IPS-18a (cell line): ENCODE measurements at regions not wholly inside any gene's neighbourhood (a gene's known extent, or its start where the extent isn't known, plus 50 kb on each side); places are given as distances from the start of the nearest gene placed in this dataset.

Experiments
- H3K27ac ChIP-seq: one replicate; pipeline ENCODE4 v1.5.1; 2013; ENCODE audit warnings: low read length
- H3K27me3 ChIP-seq: one replicate; pipeline ENCODE4 v1.6.1; 2013; ENCODE audit warnings: mild to moderate bottlenecking, low read length; ENCODE audit not compliant: control insufficient read depth, insufficient read depth
- H3K36me3 ChIP-seq: one replicate; pipeline ENCODE4 v1.6.1; 2013; ENCODE audit warnings: low read depth, low read length; ENCODE audit not compliant: control insufficient read depth
- H3K4me1 ChIP-seq: one replicate; pipeline ENCODE4 v1.6.1; 2013; ENCODE audit warnings: low read depth, low read length; ENCODE audit not compliant: control insufficient read depth
- H3K4me3 ChIP-seq: one replicate; pipeline ENCODE4 v1.5.1; 2013; ENCODE audit warnings: low read length
- H3K9ac ChIP-seq: one replicate; pipeline ENCODE4 v1.6.1; 2013; ENCODE audit warnings: mild to moderate bottlenecking, low read length, moderate library complexity
- H3K9me3 ChIP-seq: one replicate; pipeline ENCODE4 v1.6.1; 2013; ENCODE audit warnings: low read depth, low read length; ENCODE audit not compliant: control insufficient read depth

DNA sequence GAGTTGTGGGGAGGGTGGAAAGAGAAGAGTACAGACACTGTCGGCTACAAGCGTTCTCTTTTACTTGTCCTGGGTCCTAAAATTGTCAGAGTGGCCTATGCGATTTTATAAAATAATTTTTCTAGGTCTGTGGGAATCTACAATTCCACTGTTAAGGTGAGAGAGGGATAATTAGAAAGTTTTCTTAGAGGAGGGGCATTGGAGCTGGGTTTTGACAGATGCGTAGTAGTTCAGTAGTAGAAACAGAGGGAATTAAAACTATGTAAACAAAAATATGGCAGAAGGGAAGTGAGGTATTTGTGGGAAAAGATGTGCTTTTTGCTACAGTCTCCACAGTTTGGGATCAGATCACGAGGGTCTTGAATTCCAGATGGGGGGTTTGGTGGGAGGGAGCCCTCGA lies 129.1 kb upstream of the SHB start:
- Histone ChIP-seq H3K36me3 (no peaks in the 10 kb centered on the region), H3K4me1 (peaks cover 3% of the 10 kb centered on the region), H3K9ac (no peak overlapping the region), H3K9me3 (no peaks in the 10 kb centered on the region), H3K27me3 (peaks cover 14% of the 10 kb centered on the region), H3K4me3 (no peak overlapping the region), H3K27ac (no peak overlapping the region)

DNA sequence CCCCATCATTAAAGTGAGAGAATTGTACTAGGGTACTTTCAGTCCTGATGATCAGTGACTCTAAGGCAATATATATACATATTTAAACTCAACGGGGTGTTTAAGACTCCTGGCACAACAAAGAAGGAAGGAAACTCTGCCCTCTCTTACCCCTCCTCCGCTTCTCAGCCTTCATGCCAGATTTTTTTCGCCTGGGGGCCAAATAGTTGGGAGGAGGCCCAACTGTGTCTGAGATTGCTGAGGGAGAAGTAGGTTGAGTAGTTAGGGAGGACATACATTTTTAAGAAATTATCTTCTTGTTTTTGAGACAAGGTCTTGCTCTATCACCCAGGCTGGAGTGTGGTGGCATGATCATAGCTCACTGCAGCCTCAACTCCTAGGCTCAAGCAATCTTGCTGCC lies 127.7 kb upstream of the SHB start:
- H3K9me3 ChIP-seq, result no peaks in the 10 kb centered on the region
- no peak overlapping the region for H3K9ac ChIP-seq
- no peak overlapping the region for H3K4me3 ChIP-seq
- H3K4me1 ChIP-seq, result no peaks in the 10 kb centered on the region
- no peaks in the 10 kb centered on the region for H3K36me3 ChIP-seq
- peaks cover 12% of the 10 kb centered on the region for H3K27me3 ChIP-seq
- H3K27ac ChIP-seq, result no peak overlapping the region

DNA sequence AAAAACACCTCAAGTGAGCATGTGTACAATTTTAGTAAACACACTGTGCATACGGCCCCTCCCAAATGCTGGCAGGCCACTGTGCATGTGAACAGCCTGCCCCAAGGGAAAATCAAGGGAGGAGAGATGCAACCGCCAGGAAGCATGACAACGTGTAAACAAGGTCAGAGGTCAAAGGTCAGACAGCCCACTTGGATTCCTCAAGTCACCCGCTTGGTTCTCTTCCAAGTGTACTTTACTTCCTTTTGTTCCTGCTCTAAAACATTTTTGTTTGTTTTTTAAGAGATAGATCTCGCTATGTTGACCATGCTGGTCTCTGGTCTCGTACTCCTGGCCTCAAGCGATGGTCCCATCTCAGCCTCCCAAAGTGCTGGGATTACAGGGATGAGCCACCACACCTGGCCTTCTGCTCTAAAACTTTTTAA lies 126.7 kb upstream of the SHB start:
- H3K4me3 ChIP-seq, result no peak overlapping the region
- no peaks in the 10 kb centered on the region for H3K9me3 ChIP-seq
- H3K27ac ChIP-seq, result no peak overlapping the region
- peaks cover 5% of the 10 kb centered on the region for H3K27me3 ChIP-seq
- no peak overlapping the region for H3K9ac ChIP-seq
- no peaks in the 10 kb centered on the region for H3K36me3 ChIP-seq
- H3K4me1 ChIP-seq, result no peaks in the 10 kb centered on the region

DNA sequence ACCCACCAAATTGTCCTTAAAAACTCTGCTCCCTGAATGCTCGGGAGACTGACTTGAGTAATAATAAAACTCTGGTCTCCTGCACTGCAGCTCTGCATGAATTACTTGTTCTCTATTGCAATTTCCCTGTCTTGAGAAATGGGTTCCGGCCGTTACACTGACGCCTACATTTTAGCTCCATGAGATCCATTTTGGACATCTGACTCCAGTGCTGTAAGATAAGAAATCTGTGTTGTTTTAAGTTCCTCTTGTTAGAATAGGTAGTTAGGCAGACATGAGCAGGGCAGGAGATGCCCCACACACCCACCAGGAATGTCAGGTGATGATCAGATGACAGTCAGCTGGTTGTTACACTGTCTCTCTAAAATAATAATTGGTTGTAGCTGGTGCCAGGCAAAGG lies 125.8 kb upstream of the SHB start:
- H3K9me3 ChIP-seq, result no peaks in the 10 kb centered on the region
- peaks cover 3% of the 10 kb centered on the region for H3K27me3 ChIP-seq
- no peak overlapping the region for H3K4me3 ChIP-seq
- H3K9ac ChIP-seq, result no peak overlapping the region
- H3K4me1 ChIP-seq, result no peaks in the 10 kb centered on the region
- H3K36me3 ChIP-seq, result no peaks in the 10 kb centered on the region
- H3K27ac ChIP-seq, result no peak overlapping the region

DNA sequence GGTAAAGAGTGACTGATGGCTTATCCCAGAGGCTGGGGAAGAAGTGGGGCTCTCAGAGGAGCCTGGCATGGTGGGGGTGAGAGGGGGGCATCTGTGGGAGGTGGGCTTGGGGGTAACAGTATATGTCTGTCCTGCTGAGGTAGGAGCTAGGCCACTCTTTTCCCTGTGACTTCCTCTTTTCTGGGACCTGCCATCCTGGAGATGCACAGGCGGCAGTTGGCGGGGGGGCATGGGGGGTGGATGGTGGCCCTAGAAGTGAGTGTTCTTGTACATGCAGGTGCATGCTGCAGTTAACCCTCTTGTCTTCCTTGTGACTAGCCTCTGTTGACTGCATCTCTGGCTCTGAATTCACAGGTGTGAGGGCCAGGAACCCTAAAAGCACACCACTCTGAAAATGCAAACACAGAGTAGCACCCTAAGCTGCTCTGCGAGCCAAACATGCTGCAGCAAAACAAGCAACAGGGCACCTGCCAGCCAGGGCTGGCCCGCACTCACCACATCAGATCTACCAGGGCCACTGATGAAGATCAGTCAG lies 123.8 kb upstream of the SHB start:
- H3K36me3 ChIP-seq, result no peaks in the 10 kb centered on the region
- H3K4me1 ChIP-seq, result no peaks in the 10 kb centered on the region
- H3K4me3 ChIP-seq, result no peak overlapping the region
- peaks cover 3% of the 10 kb centered on the region for H3K27me3 ChIP-seq
- H3K9me3 ChIP-seq, result no peaks in the 10 kb centered on the region
- no peak overlapping the region for H3K9ac ChIP-seq
- H3K27ac ChIP-seq, result no peak overlapping the region

DNA sequence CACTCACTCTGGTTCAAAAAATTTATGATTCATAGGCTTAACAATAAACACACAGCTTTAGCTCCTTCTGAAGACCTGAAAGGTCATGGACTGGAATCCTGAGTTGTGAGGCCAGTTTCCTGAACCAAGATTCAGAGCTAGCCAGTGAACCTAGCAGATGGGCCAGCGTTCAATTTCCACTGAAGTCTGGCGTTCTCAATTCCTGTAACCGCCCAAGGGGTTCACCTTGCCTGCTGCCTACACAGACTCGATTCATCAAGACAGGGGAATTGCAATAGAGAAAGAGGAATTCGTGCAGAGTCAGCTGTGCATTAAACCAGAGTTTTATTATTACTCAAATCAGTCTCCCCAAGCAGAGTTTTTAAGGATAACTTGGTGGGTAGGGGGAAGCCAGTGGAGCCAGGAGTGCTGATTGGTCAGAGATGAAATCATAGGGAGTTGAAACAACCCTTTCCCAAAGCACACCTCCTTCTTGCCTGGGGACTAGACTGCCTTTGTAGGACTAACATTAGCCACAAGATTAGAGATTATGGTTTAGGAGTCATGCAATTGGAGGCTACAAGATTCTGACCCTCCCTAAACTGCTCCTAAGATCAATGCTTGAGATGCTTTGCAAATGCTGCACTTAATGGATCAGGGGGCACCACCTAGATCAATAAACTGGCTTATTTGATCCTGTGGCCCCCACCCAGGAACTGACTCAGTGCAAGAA lies 117.5 kb upstream of the SHB start:
- no peaks in the 10 kb centered on the region for H3K9me3 ChIP-seq
- H3K27me3 ChIP-seq, result peaks cover 3% of the 10 kb centered on the region
- no peak overlapping the region for H3K4me3 ChIP-seq
- peaks cover 8% of the 10 kb centered on the region for H3K4me1 ChIP-seq
- H3K9ac ChIP-seq, result no peak overlapping the region
- no peaks in the 10 kb centered on the region for H3K36me3 ChIP-seq
- no peak overlapping the region for H3K27ac ChIP-seq

DNA sequence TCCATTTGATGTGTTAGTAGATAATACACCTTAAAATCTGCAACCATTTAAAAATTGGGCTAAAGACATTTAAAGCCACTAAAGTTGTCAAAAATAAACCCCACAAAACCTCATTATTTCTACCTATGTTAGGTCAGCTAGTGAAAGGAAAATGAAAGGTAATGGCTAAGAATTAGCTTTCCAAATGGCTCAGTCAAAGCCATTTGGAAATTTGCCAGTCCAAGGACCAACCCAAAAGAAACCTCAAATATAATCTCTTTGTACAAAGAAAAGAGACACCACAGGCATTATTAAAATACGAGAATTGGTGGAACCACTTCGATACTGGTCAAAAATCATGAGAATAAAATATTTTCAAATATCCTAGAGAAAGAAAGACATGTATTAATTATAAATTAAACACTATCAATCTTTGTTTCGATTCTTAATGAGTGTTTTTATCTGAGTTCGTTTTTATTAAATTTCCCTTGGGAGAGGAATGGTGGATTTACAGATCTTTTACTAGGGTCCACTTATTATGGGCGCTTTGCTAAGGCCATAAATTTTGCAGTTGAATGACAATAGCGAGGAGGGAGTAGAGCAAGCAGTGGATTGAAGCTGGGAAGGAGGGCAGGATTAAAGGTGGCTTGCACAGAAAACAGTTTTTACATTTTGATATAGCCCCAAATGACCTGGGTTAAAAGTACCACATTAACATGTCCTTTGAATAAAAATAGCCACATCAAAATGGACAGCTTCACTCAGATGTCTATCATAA lies 116.8 kb upstream of the SHB start:
- peaks cover 8% of the 10 kb centered on the region for H3K4me1 ChIP-seq
- H3K27ac ChIP-seq, result no peak overlapping the region
- H3K27me3 ChIP-seq, result peaks cover under 1% of the 10 kb centered on the region
- H3K4me3 ChIP-seq, result no peak overlapping the region
- no peaks in the 10 kb centered on the region for H3K9me3 ChIP-seq
- no peaks in the 10 kb centered on the region for H3K36me3 ChIP-seq
- no peak overlapping the region for H3K9ac ChIP-seq

DNA sequence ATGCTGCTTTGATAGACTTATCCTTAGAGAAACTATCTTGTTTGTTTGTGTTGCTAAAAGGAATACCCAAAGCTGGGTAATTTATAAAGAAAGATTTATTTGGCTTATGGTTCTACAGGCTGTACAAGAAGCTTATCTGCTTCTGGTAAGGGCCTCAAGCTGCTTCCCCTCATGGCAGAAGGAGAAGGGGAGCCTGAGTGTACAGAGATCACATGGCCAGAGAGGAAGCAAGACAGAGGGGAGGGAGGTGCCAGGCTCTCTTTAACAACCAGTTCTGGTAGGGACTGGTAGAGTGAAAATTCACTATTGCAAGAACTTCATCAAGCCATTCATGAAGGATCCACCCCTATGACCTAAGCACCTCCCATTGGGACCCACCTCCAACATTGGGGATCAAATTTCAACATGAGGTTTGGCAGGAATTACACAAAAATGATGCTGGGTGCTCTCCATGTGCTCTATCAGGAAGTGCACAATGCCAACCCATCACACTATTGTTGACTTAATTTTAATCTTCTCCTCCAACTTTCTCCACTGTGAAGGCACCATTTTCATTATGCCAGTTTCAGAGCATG lies 115.1 kb upstream of the SHB start:
- H3K4me3 ChIP-seq, result no peak overlapping the region
- no peak overlapping the region for H3K9ac ChIP-seq
- H3K9me3 ChIP-seq, result no peaks in the 10 kb centered on the region
- H3K36me3 ChIP-seq, result no peaks in the 10 kb centered on the region
- H3K27me3 ChIP-seq, result no peaks in the 10 kb centered on the region
- H3K27ac ChIP-seq, result no peak overlapping the region
- peaks cover 8% of the 10 kb centered on the region for H3K4me1 ChIP-seq

DNA sequence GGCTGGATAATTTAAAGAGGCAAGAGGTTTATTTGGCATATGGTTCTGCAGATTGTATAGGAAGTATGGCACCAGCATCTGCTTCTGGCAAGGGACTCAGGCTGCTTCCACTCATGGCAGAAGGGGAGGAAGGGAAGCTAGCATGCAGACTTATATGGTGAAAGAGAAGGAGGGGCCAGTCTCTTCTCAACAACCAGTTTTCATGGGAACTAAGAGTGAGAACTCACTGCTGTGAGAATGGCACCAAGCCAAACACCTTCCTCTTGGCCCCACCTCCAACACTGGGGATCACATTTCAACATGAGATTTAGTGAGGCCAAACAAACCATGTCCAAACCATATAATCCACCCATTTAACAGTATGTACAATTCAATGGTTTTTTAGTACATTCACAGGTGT lies 113.3 kb upstream of the SHB start:
- H3K36me3 ChIP-seq, result no peaks in the 10 kb centered on the region
- no peaks in the 10 kb centered on the region for H3K9me3 ChIP-seq
- H3K4me1 ChIP-seq, result peaks cover 7% of the 10 kb centered on the region
- no peak overlapping the region for H3K27ac ChIP-seq
- H3K9ac ChIP-seq, result no peak overlapping the region
- H3K4me3 ChIP-seq, result no peak overlapping the region
- H3K27me3 ChIP-seq, result no peaks in the 10 kb centered on the region

DNA sequence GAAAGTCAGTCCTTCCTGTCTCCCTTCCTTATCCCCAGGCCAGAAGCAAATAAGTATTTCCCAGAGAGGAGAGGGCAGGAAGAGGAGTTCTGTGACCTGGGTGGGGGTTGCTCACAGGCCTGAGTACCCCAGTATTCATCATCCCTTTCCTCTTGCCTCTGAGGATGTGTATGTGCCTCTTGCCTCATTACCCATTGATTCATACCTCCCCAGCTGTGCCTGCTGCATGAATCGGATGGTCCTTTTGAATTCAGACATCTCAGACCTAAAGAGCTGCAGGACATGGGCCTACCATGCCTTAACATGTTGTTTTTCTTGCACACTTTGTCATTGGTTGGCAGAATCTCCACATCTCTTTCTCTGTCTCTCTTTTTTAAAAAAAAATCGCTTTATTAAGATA lies 112.8 kb upstream of the SHB start:
- Histone ChIP-seq H3K4me1 (peaks cover 2% of the 10 kb centered on the region), H3K4me3 (no peak overlapping the region), H3K27ac (no peak overlapping the region), H3K27me3 (no peaks in the 10 kb centered on the region), H3K36me3 (no peaks in the 10 kb centered on the region), H3K9ac (no peak overlapping the region), H3K9me3 (no peaks in the 10 kb centered on the region)

DNA sequence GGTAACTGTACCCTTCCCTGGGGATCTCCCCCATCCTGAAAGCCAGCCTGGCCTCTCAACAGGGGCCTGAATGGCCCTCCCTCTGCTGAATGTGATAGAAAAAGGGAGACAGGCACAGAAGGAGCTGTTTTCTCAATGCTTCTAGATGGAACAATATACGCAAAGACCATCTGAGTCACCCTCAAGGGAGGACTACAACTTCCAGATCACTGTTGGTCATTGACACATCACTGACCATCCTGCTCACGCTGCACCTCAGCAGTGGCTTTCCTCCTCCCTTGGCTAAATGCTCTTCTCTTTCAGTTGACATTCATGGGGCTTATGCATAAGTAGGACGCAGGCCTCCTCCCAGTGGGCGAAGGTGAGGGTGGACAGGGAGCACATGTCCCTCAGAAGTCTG lies 112.2 kb upstream of the SHB start:
- no peak overlapping the region for H3K27ac ChIP-seq
- H3K27me3 ChIP-seq, result no peaks in the 10 kb centered on the region
- H3K9ac ChIP-seq, result no peak overlapping the region
- H3K4me3 ChIP-seq, result no peak overlapping the region
- no peaks in the 10 kb centered on the region for H3K9me3 ChIP-seq
- no peaks in the 10 kb centered on the region for H3K36me3 ChIP-seq
- no peaks in the 10 kb centered on the region for H3K4me1 ChIP-seq
